Immature natural killer cell (primary cell): ENCODE measurements at regions not wholly inside any gene's neighbourhood (a gene's known extent, or its start where the extent isn't known, plus 50 kb on each side); places are given as distances from the start of the nearest gene placed in this dataset.
"Not testable (repeated sequence)": the region's sequence is repeated elsewhere in the genome, so short reads cannot be mapped to it uniquely, and the experiment has no call there.

Experiments used
- DNase-seq, 3 donors: peaks; one replicate each; pipeline ENCODE4 v3.0.0; 2022; ENCODE audit warnings: mixed read lengths in 1 of 3
- H3K27ac Mint-ChIP-seq, 6 donors: one replicate each; pipeline ENCODE4 v1.8.0; 2020; ENCODE audit warnings: mixed read lengths in 6 of 6, mild to moderate bottlenecking in 5 of 6, inconsistent platforms in 4 of 6, moderate library complexity in 3 of 6
- H3K27me3 Mint-ChIP-seq, 3 donors: one replicate each; pipeline ENCODE4 v1.8.0; 2020 to 2021; ENCODE audit warnings: low read depth in 3 of 3, mild to moderate bottlenecking in 3 of 3, mixed read lengths in 3 of 3, moderate library complexity in 3 of 3, inconsistent platforms in 1 of 3
- H3K36me3 Mint-ChIP-seq, 3 donors: one replicate each; pipeline ENCODE4 v1.8.0; 2020; ENCODE audit warnings: mixed read lengths in 3 of 3, inconsistent platforms in 2 of 3, mild to moderate bottlenecking in 2 of 3
- H3K4me1 Mint-ChIP-seq, 2 donors: one replicate each; pipeline ENCODE4 v1.8.0; 2020; ENCODE audit warnings: inconsistent platforms in 2 of 2, mild to moderate bottlenecking in 2 of 2, mixed read lengths in 2 of 2, moderate library complexity in 1 of 2
- H3K4me3 Mint-ChIP-seq, 5 donors: one replicate each; pipeline ENCODE4 v1.8.0; 2020; ENCODE audit warnings: mild to moderate bottlenecking in 5 of 5, mixed read lengths in 5 of 5, inconsistent platforms in 3 of 5, moderate library complexity in 3 of 5
- H3K9me3 Mint-ChIP-seq, 6 donors: one replicate each; pipeline ENCODE4 v1.8.0; 2020; ENCODE audit warnings: mild to moderate bottlenecking in 6 of 6, mixed read lengths in 6 of 6, inconsistent platforms in 4 of 6, moderate library complexity in 3 of 6

DNA sequence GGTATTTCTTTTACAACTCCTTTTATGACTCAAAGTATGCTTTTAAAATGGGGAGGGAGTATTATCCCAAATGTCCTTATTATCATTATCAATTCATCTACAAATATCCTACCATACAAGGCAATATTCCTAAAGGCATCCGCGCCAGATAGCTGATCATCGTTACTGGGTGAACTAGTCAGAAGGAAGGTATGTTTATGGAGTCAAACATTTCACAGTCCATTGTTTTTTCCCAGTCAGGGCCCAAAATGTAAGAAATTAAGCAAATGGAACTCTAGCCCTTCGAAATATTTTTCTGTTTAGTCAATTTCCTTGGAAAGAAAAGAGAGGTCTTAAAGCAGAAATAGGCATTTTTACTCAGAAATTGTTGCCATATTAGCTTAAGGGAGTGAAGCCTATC, 188.5 kb upstream of the CCNG1 start:
- no peak overlapping the region for H3K27ac Mint-ChIP-seq
- peaks cover 0 to 7% (median 2%) of the 10 kb centered on the region in 6 donors for H3K9me3 Mint-ChIP-seq
- peaks cover 0 to 1% (median 0%) of the 10 kb centered on the region in 3 donors for H3K27me3 Mint-ChIP-seq
- H3K36me3 Mint-ChIP-seq = no peaks in the 10 kb centered on the region
- H3K4me3 Mint-ChIP-seq = no peak overlapping the region
- H3K4me1 Mint-ChIP-seq = no peaks in the 10 kb centered on the region
- no peak for DNase-seq

- peaks cover 0 to 1% (median 0%) of the 10 kb centered on the region in 3 donors for H3K27me3 Mint-ChIP-seq
- no peak overlapping the region for H3K27ac Mint-ChIP-seq
- no peak for DNase-seq
- H3K9me3 Mint-ChIP-seq = peaks cover 0 to 7% (median under 1%) of the 10 kb centered on the region in 6 donors
- no peak overlapping the region for H3K4me3 Mint-ChIP-seq
- H3K36me3 Mint-ChIP-seq = no peaks in the 10 kb centered on the region
- H3K4me1 Mint-ChIP-seq = no peaks in the 10 kb centered on the region
These were observed 184.4 kb upstream of the CCNG1 start for GRCh38 chr5:163252950-163253349.

DNA sequence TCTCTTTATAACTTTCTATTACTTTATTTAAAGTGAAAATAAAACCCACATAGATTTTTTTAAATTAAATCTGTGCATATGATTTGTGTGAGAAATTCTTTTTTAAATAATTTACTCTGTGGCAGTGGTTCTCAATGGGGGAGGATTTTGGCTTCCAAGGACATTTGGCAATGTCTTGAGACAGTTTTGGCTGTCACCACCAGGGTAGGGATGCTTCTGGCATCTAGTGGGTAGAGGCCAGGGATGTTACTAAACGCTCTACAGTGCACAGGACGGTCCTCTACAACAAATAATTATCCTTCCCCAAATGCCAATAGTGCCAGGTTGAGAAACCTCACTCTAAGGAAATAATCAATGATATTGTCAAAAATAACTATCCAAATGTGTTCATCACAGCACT, 177.9 kb upstream of the CCNG1 start:
- peaks cover 0 to 10% (median 2%) of the 10 kb centered on the region in 6 donors for H3K9me3 Mint-ChIP-seq
- no peaks in the 10 kb centered on the region for H3K36me3 Mint-ChIP-seq
- peaks cover 0 to under 1% (median 0%) of the 10 kb centered on the region in 3 donors for H3K27me3 Mint-ChIP-seq
- no peak overlapping the region for H3K27ac Mint-ChIP-seq
- no peak for DNase-seq
- no peaks in the 10 kb centered on the region for H3K4me1 Mint-ChIP-seq
- no peak overlapping the region for H3K4me3 Mint-ChIP-seq

- H3K4me1 Mint-ChIP-seq = no peaks in the 10 kb centered on the region
- H3K27ac Mint-ChIP-seq = no peak overlapping the region
- H3K36me3 Mint-ChIP-seq = no peaks in the 10 kb centered on the region
- DNase-seq = no peak
- peaks cover 0 to 10% (median 2%) of the 10 kb centered on the region in 6 donors for H3K9me3 Mint-ChIP-seq
- peaks cover 0 to 3% (median 0%) of the 10 kb centered on the region in 3 donors for H3K27me3 Mint-ChIP-seq
- no peak overlapping the region for H3K4me3 Mint-ChIP-seq
These were observed 176.9 kb upstream of the CCNG1 start for GRCh38 chr5:163260471-163260870.

DNA sequence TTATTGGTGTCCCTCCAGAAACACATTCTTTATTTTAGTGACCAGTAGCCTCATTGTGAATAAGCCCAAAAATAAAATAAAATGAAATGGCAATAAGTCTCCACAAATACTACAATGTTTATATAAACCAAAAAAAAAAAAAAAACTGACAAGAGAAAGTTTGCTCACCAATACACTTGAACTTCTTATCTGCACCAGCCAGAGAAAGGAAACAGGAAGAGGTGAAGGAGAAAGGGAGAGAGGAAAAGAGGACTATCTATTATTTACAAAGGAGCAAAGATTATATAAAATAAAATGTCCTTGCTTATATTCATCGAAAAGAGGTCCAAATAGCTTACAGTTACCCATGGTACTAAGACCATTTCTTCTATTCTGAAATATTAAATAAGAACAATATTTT, 176.4 kb upstream of the CCNG1 start:
- peaks cover 0 to 10% (median 2%) of the 10 kb centered on the region in 6 donors for H3K9me3 Mint-ChIP-seq
- DNase-seq = no peak
- peaks cover 0 to 3% (median 0%) of the 10 kb centered on the region in 3 donors for H3K27me3 Mint-ChIP-seq
- no peaks in the 10 kb centered on the region for H3K36me3 Mint-ChIP-seq
- no peak overlapping the region for H3K4me3 Mint-ChIP-seq
- no peak overlapping the region for H3K27ac Mint-ChIP-seq
- no peaks in the 10 kb centered on the region for H3K4me1 Mint-ChIP-seq

GRCh38 chr5:163261647-163262269, 175.6 kb upstream of the CCNG1 start:
- Mint-ChIP-seq H3K27me3 (peaks cover 0 to 3% (median 0%) of the 10 kb centered on the region in 3 donors), H3K9me3 (peaks cover 0 to 11% (median 2%) of the 10 kb centered on the region in 6 donors)
- no peak for DNase-seq

GRCh38 chr5:163266249-163266648, 171.1 kb upstream of the CCNG1 start:
- not testable (repeated sequence) for DNase-seq, H3K4me1 Mint-ChIP-seq
- H3K9me3 Mint-ChIP-seq = peaks cover 0 to 14% (median 2%) of the 10 kb centered on the region in 6 donors

More at GRCh38 chr5:163261647-163262269, 175.6 kb upstream of the CCNG1 start:
- Mint-ChIP-seq H3K27ac (no peak overlapping the region), H3K4me3 (no peak overlapping the region), H3K36me3 (no peaks in the 10 kb centered on the region), H3K4me1 (no peaks in the 10 kb centered on the region)

GRCh38 chr5:163269624-163270023, 167.8 kb upstream of the CCNG1 start:
- Mint-ChIP-seq H3K27me3 (peaks cover 0 to 1% (median 0%) of the 10 kb centered on the region in 3 donors), H3K36me3 (no peaks in the 10 kb centered on the region), H3K27ac (no peak overlapping the region), H3K4me1 (no peaks in the 10 kb centered on the region), H3K4me3 (no peak overlapping the region), H3K9me3 (peaks cover 0 to 6% (median under 1%) of the 10 kb centered on the region in 6 donors)
- no peak for DNase-seq

More at GRCh38 chr5:163266249-163266648, 171.1 kb upstream of the CCNG1 start:
- not testable (repeated sequence) for H3K36me3 Mint-ChIP-seq, H3K27ac Mint-ChIP-seq, H3K27me3 Mint-ChIP-seq, H3K4me3 Mint-ChIP-seq

GRCh38 chr5:163276466-163276865, 160.9 kb upstream of the CCNG1 start:
- Mint-ChIP-seq H3K27me3 (peaks cover 0 to 2% (median 2%) of the 10 kb centered on the region in 3 donors), H3K4me1 (no peaks in the 10 kb centered on the region), H3K9me3 (peaks cover 0 to 8% (median 3%) of the 10 kb centered on the region in 6 donors), H3K27ac (no peak overlapping the region), H3K4me3 (no peak overlapping the region), H3K36me3 (no peaks in the 10 kb centered on the region)
- no peak for DNase-seq

GRCh38 chr5:163280897-163281296, 156.5 kb upstream of the CCNG1 start:
- not testable (repeated sequence) for H3K9me3 Mint-ChIP-seq, H3K4me1 Mint-ChIP-seq, H3K27ac Mint-ChIP-seq, H3K36me3 Mint-ChIP-seq, H3K4me3 Mint-ChIP-seq, DNase-seq, H3K27me3 Mint-ChIP-seq

DNA sequence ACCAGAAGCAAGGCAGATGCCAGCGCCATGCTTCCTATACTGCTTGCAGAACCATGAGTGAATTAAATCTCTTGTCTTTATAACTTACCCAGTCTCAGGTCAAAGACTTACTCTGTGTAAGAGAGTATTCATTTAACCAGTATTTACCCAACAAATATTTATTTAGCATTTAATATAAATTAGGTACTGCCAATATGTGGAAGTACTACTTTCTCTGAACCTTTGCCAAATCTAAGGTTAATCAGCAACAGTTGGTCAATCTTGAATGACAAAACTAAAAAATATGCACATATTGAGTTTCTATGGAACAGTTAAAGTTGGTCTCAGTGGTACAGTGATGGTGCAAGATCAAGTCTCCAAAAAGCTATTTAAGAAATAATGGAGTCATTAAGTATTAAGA, 155.9 kb upstream of the CCNG1 start:
- H3K4me3 Mint-ChIP-seq = no peak overlapping the region
- H3K4me1 Mint-ChIP-seq = no peaks in the 10 kb centered on the region
- no peak for DNase-seq
- peaks cover 0 to 2% (median 2%) of the 10 kb centered on the region in 3 donors for H3K27me3 Mint-ChIP-seq
- peaks cover 0 to 6% (median 2%) of the 10 kb centered on the region in 6 donors for H3K9me3 Mint-ChIP-seq
- no peaks in the 10 kb centered on the region for H3K36me3 Mint-ChIP-seq
- H3K27ac Mint-ChIP-seq = no peak overlapping the region

DNA sequence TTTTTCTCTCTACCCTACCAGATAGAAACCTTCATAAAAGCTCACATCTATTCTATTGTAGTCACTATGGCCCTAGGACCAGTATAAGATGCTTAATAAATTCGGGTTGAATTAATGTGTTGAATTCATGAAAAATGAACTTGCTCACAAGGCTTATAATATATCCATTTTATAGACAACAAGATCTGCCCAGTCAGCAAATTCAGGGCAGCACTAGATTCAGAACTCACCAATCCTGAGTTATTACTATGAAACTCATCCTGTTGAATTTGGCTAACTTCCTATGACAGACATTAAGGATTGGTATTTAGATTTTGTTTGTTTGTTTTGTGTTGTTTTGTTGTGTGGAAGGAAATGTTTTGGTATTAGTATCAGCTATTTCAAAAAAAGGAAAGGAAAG, 143.6 kb upstream of the CCNG1 start:
- DNase-seq = no peak
- H3K36me3 Mint-ChIP-seq = no peaks in the 10 kb centered on the region
- no peaks in the 10 kb centered on the region for H3K4me1 Mint-ChIP-seq
- no peak overlapping the region for H3K27ac Mint-ChIP-seq
- H3K4me3 Mint-ChIP-seq = no peak overlapping the region
- H3K9me3 Mint-ChIP-seq = peaks cover 0 to 4% (median 0%) of the 10 kb centered on the region in 6 donors
- peaks cover 0 to 4% (median 3%) of the 10 kb centered on the region in 3 donors for H3K27me3 Mint-ChIP-seq

- no peaks in the 10 kb centered on the region for H3K36me3 Mint-ChIP-seq
- H3K4me3 Mint-ChIP-seq = no peak overlapping the region
- H3K4me1 Mint-ChIP-seq = no peaks in the 10 kb centered on the region
- DNase-seq = no peak
- H3K27me3 Mint-ChIP-seq = peaks cover 0 to 8% (median 3%) of the 10 kb centered on the region in 3 donors
- peaks cover 0 to 3% (median 0%) of the 10 kb centered on the region in 6 donors for H3K9me3 Mint-ChIP-seq
- no peak overlapping the region for H3K27ac Mint-ChIP-seq
These were observed 133.7 kb upstream of the CCNG1 start for GRCh38 chr5:163303718-163304117.

DNA sequence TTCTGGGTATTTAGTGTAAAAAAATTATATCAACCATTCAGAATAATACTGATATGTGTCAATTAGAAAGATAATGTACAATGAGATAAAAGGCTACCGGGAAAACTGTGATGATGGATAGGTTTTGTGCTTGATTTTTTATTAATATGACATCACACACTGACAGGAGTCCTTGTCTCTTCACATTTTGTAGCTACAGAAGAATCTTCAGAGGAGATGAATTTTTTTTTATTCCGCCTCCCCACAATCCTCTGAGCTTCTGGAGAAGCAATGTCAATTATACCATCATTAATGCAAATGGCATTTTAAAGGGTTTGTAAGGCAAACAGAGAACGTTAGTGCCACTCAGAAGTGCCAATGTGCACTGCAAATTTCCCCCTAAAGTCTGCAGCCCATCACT, 131.7 kb upstream of the CCNG1 start:
- peaks cover 0 to 5% (median 3%) of the 10 kb centered on the region in 3 donors for H3K27me3 Mint-ChIP-seq
- H3K27ac Mint-ChIP-seq = no peak overlapping the region
- DNase-seq = no peak
- H3K4me3 Mint-ChIP-seq = no peak overlapping the region
- H3K36me3 Mint-ChIP-seq = no peaks in the 10 kb centered on the region
- H3K9me3 Mint-ChIP-seq = no peaks in the 10 kb centered on the region
- H3K4me1 Mint-ChIP-seq = no peaks in the 10 kb centered on the region

DNA sequence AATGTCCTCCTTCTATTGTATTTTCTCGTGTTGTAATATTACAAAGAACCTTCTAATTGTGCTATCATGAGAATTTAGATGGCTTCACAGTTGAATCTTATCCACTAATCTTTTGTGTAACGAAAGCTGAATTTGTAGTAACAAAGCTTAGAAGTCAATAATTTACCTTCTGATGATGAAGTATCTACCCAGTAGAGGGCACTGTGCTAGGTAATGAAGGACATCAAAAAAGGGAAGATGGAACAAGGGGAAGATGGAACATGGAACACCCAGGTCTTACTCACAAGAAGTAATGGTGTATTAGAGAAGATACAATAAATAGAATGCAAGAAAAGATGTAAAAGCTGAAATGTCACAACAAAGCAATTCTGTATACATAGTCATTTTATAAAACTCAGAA, 131.0 kb upstream of the CCNG1 start:
- Mint-ChIP-seq H3K27me3 (peaks cover 0 to 5% (median 3%) of the 10 kb centered on the region in 3 donors), H3K4me1 (no peaks in the 10 kb centered on the region), H3K36me3 (no peaks in the 10 kb centered on the region), H3K4me3 (no peak overlapping the region), H3K9me3 (no peaks in the 10 kb centered on the region), H3K27ac (no peak overlapping the region)
- DNase-seq = no peak
